ENCODE measurements at regions not wholly inside any gene's neighbourhood (a gene's known extent, or its start where the extent isn't known, plus 50 kb on each side); places are given as distances from the start of the nearest gene placed in this dataset.

DNA sequence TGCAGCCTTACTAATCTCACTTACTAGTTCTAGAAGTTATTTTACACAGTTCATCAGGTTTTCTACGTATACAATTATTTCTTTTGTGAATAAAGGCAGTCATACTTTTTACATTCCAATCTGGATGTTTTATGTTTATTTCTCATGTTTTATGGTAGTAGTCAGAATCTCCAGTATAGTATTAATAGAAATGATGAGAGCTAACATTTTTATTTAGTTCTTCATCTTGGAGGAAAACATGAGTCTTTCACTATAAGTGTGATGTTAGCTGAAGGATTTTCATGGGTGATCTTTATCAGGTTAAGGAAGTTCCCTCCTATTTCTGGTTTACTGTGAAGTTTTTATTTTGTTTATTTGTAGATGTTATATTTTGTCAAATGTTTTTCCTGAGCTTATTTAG is 256.1 kb upstream of the GIMD1 start:
- no peaks in the 10 kb centered on the region for H3K4me1 ChIP-seq
- no peak for DNase-seq
- H3K27ac ChIP-seq = no peak overlapping the region
- no peaks in the 10 kb centered on the region for H3K9me3 ChIP-seq
- intact Hi-C loops (cut with DNase I) = no loop called here
- H3K27me3 ChIP-seq = no peaks in the 10 kb centered on the region
- no peak overlapping the region for H3K4me3 ChIP-seq
- TF ChIP-seq, protein P1, sequence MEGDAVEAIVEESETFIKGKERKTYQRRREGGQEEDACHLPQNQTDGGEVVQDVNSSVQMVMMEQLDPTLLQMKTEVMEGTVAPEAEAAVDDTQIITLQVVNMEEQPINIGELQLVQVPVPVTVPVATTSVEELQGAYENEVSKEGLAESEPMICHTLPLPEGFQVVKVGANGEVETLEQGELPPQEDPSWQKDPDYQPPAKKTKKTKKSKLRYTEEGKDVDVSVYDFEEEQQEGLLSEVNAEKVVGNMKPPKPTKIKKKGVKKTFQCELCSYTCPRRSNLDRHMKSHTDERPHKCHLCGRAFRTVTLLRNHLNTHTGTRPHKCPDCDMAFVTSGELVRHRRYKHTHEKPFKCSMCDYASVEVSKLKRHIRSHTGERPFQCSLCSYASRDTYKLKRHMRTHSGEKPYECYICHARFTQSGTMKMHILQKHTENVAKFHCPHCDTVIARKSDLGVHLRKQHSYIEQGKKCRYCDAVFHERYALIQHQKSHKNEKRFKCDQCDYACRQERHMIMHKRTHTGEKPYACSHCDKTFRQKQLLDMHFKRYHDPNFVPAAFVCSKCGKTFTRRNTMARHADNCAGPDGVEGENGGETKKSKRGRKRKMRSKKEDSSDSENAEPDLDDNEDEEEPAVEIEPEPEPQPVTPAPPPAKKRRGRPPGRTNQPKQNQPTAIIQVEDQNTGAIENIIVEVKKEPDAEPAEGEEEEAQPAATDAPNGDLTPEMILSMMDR (IDR thresholded peaks at IDR 0.05) = no peak
- TF ChIP-seq POLR2A (IDR thresholded peaks at IDR 0.05) = no peak
- ATAC-seq = no peak
- 31 to 43% methylated on average over 1 of the region's 1 CpG for WGBS, 2 donors
- H3K36me3 ChIP-seq (replicated peaks in 1 of 2; ENCODE audit: insufficient read depth in 1 of 2, low read depth in 2 of 2) = no peaks in the 10 kb centered on the region

DNA sequence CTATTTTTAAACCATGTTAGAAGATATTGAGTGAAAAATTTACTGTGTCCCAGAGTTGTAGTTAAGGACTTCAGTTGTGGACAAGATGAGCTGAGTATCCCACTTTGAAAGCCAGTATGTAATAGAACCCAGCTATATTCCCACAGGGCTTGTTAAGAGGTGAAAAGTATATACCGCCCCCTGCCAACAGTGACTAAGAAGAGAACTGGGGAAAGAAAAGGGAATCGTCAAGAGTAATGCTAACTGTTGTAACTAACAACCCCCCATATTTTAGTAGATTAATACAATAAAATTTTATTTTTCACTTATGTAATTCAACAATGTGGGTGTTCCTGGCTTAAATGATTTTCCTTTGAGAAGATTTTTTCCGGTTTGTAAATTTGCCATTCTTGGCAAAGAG is 250.4 kb upstream of the GIMD1 start:
- 49 to 54% methylated on average over 3 of the region's 3 CpGs for WGBS, 2 donors
- Histone ChIP-seq H3K27ac (no peak overlapping the region), H3K27me3 (no peaks in the 10 kb centered on the region), H3K36me3 (replicated peaks in 1 of 2; ENCODE audit: insufficient read depth in 1 of 2, low read depth in 2 of 2) (no peaks in the 10 kb centered on the region), H3K9me3 (no peaks in the 10 kb centered on the region), H3K4me3 (no peak overlapping the region), H3K4me1 (no peaks in the 10 kb centered on the region)
- TF ChIP-seq, protein P1 (IDR thresholded peaks at IDR 0.05) = no peak
- TF ChIP-seq POLR2A (IDR thresholded peaks at IDR 0.05) = no peak
- DNase-seq = no peak
- intact Hi-C loops (cut with DNase I) = no loop called here
- no peak for ATAC-seq

DNA sequence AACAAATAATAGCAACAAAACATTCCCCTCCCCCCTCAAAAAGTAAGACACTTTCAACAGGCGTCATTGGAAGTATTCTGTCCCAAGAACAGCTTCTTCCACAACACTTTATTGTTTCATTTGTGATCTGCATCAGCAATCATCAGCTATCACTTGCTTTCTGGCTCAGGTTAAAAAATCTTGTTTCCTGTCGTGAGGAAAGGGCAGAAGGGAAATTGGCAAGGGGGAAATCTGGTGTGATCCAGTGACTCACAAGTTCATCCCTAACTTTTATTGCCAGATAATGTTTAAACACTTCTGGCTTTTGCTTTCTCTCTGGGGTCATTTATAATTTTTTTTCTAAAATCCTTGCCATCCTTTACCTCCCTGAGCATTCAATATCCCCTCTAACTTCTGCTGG is 247.4 kb upstream of the GIMD1 start:
- Histone ChIP-seq H3K27ac (no peak overlapping the region), H3K4me1 (no peaks in the 10 kb centered on the region), H3K36me3 (replicated peaks in 1 of 2; ENCODE audit: insufficient read depth in 1 of 2, low read depth in 2 of 2) (no peaks in the 10 kb centered on the region), H3K4me3 (no peak overlapping the region), H3K27me3 (no peaks in the 10 kb centered on the region), H3K9me3 (no peaks in the 10 kb centered on the region)
- TF ChIP-seq POLR2A (IDR thresholded peaks at IDR 0.05) = no peak
- TF ChIP-seq, protein P1 (IDR thresholded peaks at IDR 0.05) = no peak
- intact Hi-C loops (cut with DNase I) = no loop called here
- DNase-seq (no peak), ATAC-seq (no peak)
- WGBS, 2 donors = 45 to 65% methylated on average over 2 of the region's 2 CpGs

DNA sequence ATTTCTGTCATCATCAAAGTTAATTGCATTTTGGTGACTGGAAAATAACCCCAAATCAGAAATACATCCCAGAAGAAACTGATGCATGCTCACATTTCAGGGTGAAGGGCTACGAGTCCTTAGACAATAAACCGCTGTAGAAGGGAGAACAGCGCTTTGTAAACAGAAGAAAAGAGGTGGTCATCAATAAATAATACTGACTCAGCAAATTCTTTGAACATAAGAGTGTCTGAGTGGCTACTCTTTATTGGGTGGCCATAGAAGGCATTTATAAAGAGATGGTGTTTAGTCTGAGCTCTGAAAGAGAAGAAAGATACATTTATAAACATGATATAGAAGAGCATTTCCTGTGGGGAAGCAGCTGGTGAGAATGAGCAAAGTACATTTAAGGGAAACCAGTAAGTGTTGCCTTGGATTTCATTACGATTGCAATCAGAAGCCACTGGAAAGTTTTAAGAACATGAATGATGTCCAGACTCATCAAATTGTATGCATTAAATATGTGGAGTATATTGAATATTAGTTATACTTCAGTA is 246.9 kb upstream of the GIMD1 start:
- no peak overlapping the region for H3K4me3 ChIP-seq
- intact Hi-C loops (cut with DNase I) = no loop called here
- no peaks in the 10 kb centered on the region for H3K9me3 ChIP-seq
- H3K27me3 ChIP-seq = no peaks in the 10 kb centered on the region
- H3K27ac ChIP-seq = no peak overlapping the region
- WGBS, 2 donors = 48 to 50% methylated on average over 4 of the region's 4 CpGs
- ATAC-seq = no peak
- H3K36me3 ChIP-seq (replicated peaks in 1 of 2; ENCODE audit: insufficient read depth in 1 of 2, low read depth in 2 of 2) = no peaks in the 10 kb centered on the region
- TF ChIP-seq POLR2A (IDR thresholded peaks at IDR 0.05) = no peak
- TF ChIP-seq, protein P1 (IDR thresholded peaks at IDR 0.05) = no peak
- DNase-seq = no peak
- H3K4me1 ChIP-seq = no peaks in the 10 kb centered on the region

DNA sequence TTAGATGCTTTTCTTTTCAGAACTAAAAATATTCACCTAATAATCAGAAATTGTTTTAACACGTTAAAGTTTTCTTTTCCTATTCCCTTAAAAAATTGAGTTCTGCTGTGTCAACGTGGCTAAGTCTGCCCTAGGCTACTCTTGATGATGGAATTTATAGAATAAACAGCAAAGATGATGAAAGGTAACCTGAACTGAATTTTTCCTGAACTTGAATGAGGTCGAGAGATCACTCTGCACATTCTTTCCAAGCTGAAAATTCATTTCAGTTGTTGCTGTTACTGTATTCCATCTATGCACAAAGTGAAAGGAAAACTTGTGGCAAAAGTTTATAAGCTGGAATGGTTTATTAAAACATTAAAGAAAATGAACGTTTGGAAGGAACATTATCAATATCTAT is 245.9 kb upstream of the GIMD1 start:
- DNase-seq (no peak), ATAC-seq (no peak)
- 33 to 38% methylated on average over 4 of the region's 4 CpGs for WGBS, 2 donors
- TF ChIP-seq POLR2A (IDR thresholded peaks at IDR 0.05) = no peak
- TF ChIP-seq, protein P1 (IDR thresholded peaks at IDR 0.05) = no peak
- Histone ChIP-seq H3K9me3 (no peaks in the 10 kb centered on the region), H3K36me3 (replicated peaks in 1 of 2; ENCODE audit: insufficient read depth in 1 of 2, low read depth in 2 of 2) (no peaks in the 10 kb centered on the region), H3K27me3 (no peaks in the 10 kb centered on the region), H3K27ac (no peak overlapping the region), H3K4me1 (no peaks in the 10 kb centered on the region), H3K4me3 (no peak overlapping the region)
- intact Hi-C loops (cut with DNase I) = no loop called here
